ENCODE measurements at regions not wholly inside any gene's neighbourhood (a gene's known extent, or its start where the extent isn't known, plus 50 kb on each side); places are given as distances from the start of the nearest gene placed in this dataset.

GRCh38 chr12:63066136-63066535 is 84.9 kb downstream of the AVPR1A start:
- TF ChIP-seq CTCF (IDR thresholded peaks at IDR 0.05) (no peak), POLR2A (IDR thresholded peaks at IDR 0.05) (no peak)
- Histone ChIP-seq H3K27me3 (no peaks in the 10 kb centered on the region), H3K36me3 (no peaks in the 10 kb centered on the region), H3K4me1 (peaks cover 0 to 9% (median 0%) of the 10 kb centered on the region in 12 donors), H3K4me3 (no peak overlapping the region), H3K27ac (no peak overlapping the region), H3K9me3 (no peaks in the 10 kb centered on the region)
- ATAC-seq (no peak), DNase-seq (no peak)
- 95 to 100% (median 98%) methylated on average over 1 of the region's 1 CpG for WGBS, 4 donors
- intact Hi-C loops (cut with DNase I): loop anchor here in 9 of 10 donors (5.0 to 10.0 kb wide), 11 partner anchors 249 to 631 kb away; no protein-coding TSS in a partner anchor

GRCh38 chr12:63064080-63064479 is 86.9 kb downstream of the AVPR1A start:
- TF ChIP-seq CTCF (IDR thresholded peaks at IDR 0.05): no peak
- TF ChIP-seq POLR2A (IDR thresholded peaks at IDR 0.05): no peak
- ATAC-seq: no peak
- Histone ChIP-seq H3K27ac (no peak overlapping the region), H3K4me3 (no peak overlapping the region), H3K4me1 (peaks cover 0 to 5% (median 0%) of the 10 kb centered on the region in 12 donors), H3K36me3 (no peaks in the 10 kb centered on the region), H3K27me3 (no peaks in the 10 kb centered on the region), H3K9me3 (no peaks in the 10 kb centered on the region)
- intact Hi-C loops (cut with DNase I): loop anchor here in 7 of 10 donors (10.0 kb wide), 4 partner anchors 249 to 629 kb away; no protein-coding TSS in a partner anchor
- no peak for DNase-seq
- 35 to 51% (median 45%) methylated on average over 1 of the region's 1 CpG for whole genome bisulfite sequencing, 4 donors

GRCh38 chr12:63056649-63057048 is 94.4 kb downstream of the AVPR1A start:
- no peaks in the 10 kb centered on the region for H3K27me3 ChIP-seq
- intact Hi-C loops (cut with DNase I): loop anchor here in 1 of 10 donors (5.0 kb wide), 1 partner anchor 254 kb away; no protein-coding TSS in a partner anchor
- H3K4me3 ChIP-seq: no peak overlapping the region
- ATAC-seq (no peak), DNase-seq (no peak)
- no peaks in the 10 kb centered on the region for H3K9me3 ChIP-seq
- TF ChIP-seq CTCF (IDR thresholded peaks at IDR 0.05) (no peak), POLR2A (IDR thresholded peaks at IDR 0.05) (no peak)
- no peak overlapping the region for H3K27ac ChIP-seq
- no peaks in the 10 kb centered on the region for H3K36me3 ChIP-seq
- H3K4me1 ChIP-seq: no peaks in the 10 kb centered on the region

- no peak overlapping the region for H3K27ac ChIP-seq
Measured at GRCh38 chr12:63052696-63053095, 98.3 kb downstream of the AVPR1A start.

More at GRCh38 chr12:63052696-63053095, 98.3 kb downstream of the AVPR1A start:
- Histone ChIP-seq H3K27me3 (no peaks in the 10 kb centered on the region), H3K4me1 (no peaks in the 10 kb centered on the region), H3K9me3 (no peaks in the 10 kb centered on the region), H3K4me3 (no peak overlapping the region), H3K36me3 (no peaks in the 10 kb centered on the region)
- DNase-seq (no peak), ATAC-seq (no peak)
- TF ChIP-seq CTCF (IDR thresholded peaks at IDR 0.05): no peak
- intact Hi-C loops (cut with DNase I): no loop called here
